ENCODE measurements at regions not wholly inside any gene's neighbourhood (a gene's known extent, or its start where the extent isn't known, plus 50 kb on each side); places are given as distances from the start of the nearest gene placed in this dataset.

GRCh38 chr6:60867548-60867947 lies 1418.5 kb downstream of the KHDRBS2 start:
- no peaks in the 10 kb centered on the region for H3K27me3 ChIP-seq (ENCODE audit: insufficient read depth, low read length)
- H4K20me1 ChIP-seq (ENCODE audit: control insufficient read depth, insufficient read depth, insufficient read length) = no peaks in the 10 kb centered on the region
- H3K79me1 ChIP-seq (ENCODE audit: insufficient read depth, low read depth, low read length, poor library complexity, severe bottlenecking) = no peaks in the 10 kb centered on the region

More at GRCh38 chr6:60867548-60867947, 1418.5 kb downstream of the KHDRBS2 start:
- no peak overlapping the region for H4K8ac ChIP-seq (replicated peaks; ENCODE audit: insufficient read length, low read depth, low read length)
- no peaks in the 10 kb centered on the region for H3K27me3 Mint-ChIP-seq (ENCODE audit: low read depth)
- H3K4me2 ChIP-seq (ENCODE audit: insufficient read depth, insufficient read length, low read length) = no peak overlapping the region
- no peak overlapping the region for H2BK5ac ChIP-seq (ENCODE audit: insufficient read length, low read length)
- H3K4ac ChIP-seq (ENCODE audit: low read depth, low read length) = no peak overlapping the region
- no peak overlapping the region for H4K91ac ChIP-seq (ENCODE audit: insufficient read length, low read depth, low read length)
- H3K23me2 ChIP-seq (ENCODE audit: insufficient read length, low read depth, low read length, poor library complexity, severe bottlenecking) = no peaks in the 10 kb centered on the region
- H3K4me1 ChIP-seq (ENCODE audit: insufficient read depth, low read length) = no peaks in the 10 kb centered on the region
- H3K36me3 Mint-ChIP-seq (ENCODE audit: insufficient read depth in 1 of 3, low read depth in 3 of 3) = no peaks in the 10 kb centered on the region; a peak in 1 of 7 replicates
- no peak overlapping the region for H3K4me3 Mint-ChIP-seq
- no peak overlapping the region for H3K23ac ChIP-seq (ENCODE audit: insufficient read length, low read depth, low read length)
- no peak overlapping the region for H3K56ac ChIP-seq (ENCODE audit: insufficient read length, low read depth, low read length)
- H2AFZ ChIP-seq (ENCODE audit: low read length) = no peak overlapping the region
- H3K4me1 Mint-ChIP-seq = peaks cover 27 to 32% of the 10 kb centered on the region in 2 experiments
- no peak overlapping the region for H2AK5ac ChIP-seq (ENCODE audit: insufficient read length, low read length)
- H3T11ph ChIP-seq (ENCODE audit: low read length) = no peak overlapping the region
- no peaks in the 10 kb centered on the region for H3K9me3 ChIP-seq (ENCODE audit: control insufficient read depth, low read depth, low read length)
- no peak overlapping the region for H4K5ac ChIP-seq (ENCODE audit: insufficient read length, low read depth, low read length)
- H3K9me3 Mint-ChIP-seq = no peaks in the 10 kb centered on the region; a peak in 1 of 5 replicates
- no peaks in the 10 kb centered on the region for H3K79me2 ChIP-seq (ENCODE audit: insufficient read depth, low read length)
- H3K14ac ChIP-seq (ENCODE audit: insufficient read depth, low read length) = no peak overlapping the region
- no peak overlapping the region for H2BK12ac ChIP-seq (ENCODE audit: insufficient read length, low read depth, low read length)
- H3K27ac Mint-ChIP-seq = no peak overlapping the region
- no peak overlapping the region for H3K18ac ChIP-seq (ENCODE audit: insufficient read length, low read depth, low read length)
- no peak overlapping the region for H3K9ac ChIP-seq (ENCODE audit: extremely low read depth, insufficient read length, low read length)
- no peak overlapping the region for H2BK120ac ChIP-seq (ENCODE audit: low read depth, low read length, poor library complexity, severe bottlenecking)
- H3K27ac ChIP-seq (ENCODE audit: insufficient read length, low read depth, low read length) = no peak overlapping the region
- no peak overlapping the region for H2BK20ac ChIP-seq (ENCODE audit: low read depth, low read length, poor library complexity, severe bottlenecking)
- no peak for DNase-seq
- no peak overlapping the region for H2BK15ac ChIP-seq (ENCODE audit: low read depth, low read length)
- TF ChIP-seq CTCF (conservative IDR thresholded peaks at IDR 0.05) = no peak
